ENCODE measurements at regions not wholly inside any gene's neighbourhood (a gene's known extent, or its start where the extent isn't known, plus 50 kb on each side); places are given as distances from the start of the nearest gene placed in this dataset.
A peak's percentile ranks its signal among the peaks of the same experiment; 100 is the strongest.
"Not testable (repeated sequence)": the region's sequence is repeated elsewhere in the genome, so short reads cannot be mapped to it uniquely, and the experiment has no call there.

DNA sequence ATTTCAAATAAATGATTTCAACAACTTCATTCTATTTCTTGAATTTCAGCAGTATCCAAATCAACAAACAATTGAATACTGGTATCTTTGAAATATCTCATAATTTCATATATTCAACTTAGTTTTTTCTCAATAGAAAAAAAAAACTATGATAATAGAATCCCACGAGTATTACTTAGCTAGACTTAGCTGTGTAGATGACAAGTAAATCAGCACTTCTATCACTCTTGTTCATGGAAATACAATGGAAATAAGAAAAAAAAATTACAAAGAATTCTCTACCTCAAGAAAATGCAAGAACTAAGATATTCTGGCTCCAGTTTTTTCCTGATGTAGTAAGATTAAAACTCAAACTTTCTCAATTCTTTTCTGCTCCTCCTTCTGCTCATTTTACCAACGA lies 256.2 kb upstream of the KYNU start:
- DNase-seq, result no peak

- no peak for DNase-seq
These were observed 260.0 kb upstream of the KYNU start for GRCh38 chr2:142617461-142617860.

DNA sequence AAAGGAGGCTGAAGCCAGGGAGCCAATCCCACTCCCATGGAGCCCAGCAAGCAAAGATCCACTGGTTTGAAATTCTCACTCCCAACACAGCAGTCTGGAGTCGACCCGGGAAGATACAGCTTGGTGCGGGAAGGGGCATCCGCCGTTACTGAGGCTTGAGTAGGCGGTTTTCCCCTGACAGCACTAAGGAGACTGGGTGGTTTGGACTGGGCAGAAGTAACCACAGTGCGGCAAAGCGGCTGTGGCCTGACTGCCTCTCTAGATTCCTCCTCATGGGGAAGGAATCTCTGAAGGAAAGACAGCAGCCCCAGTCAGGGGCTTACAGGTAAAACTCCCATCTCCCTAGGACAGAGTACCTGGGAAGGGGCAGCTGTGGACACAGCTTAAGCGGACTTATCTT lies 261.6 kb upstream of the KYNU start:
- DNase-seq, result no peak

GRCh38 chr2:142613193-142613592 lies 264.3 kb upstream of the KYNU start:
- DNase-seq, result not testable (repeated sequence)

DNA sequence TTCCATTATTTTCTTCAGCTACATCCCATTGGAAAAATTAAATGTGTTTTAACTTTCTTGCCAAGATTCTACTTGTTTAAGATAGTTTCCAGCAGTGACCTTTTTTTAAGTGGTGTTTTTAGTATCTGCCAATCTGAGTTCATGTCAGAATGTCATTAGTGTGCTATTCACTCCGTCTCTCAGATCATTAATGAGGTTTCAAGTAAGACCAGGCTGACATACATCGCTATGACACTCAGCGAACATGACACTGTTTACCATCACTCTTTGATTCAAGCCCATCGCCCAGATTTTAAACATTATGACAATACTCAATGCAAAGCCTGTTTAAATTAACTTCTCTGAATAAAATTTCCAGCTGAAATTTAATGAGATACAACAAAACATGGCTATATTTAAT lies 272.0 kb upstream of the KYNU start:
- DNase-seq, result no peak

- peak; percentile 6 for DNase-seq
These were observed 273.7 kb upstream of the KYNU start for GRCh38 chr2:142603759-142604158.

- DNase-seq, result no peak
These were observed 275.0 kb upstream of the KYNU start for GRCh38 chr2:142602418-142602989.

GRCh38 chr2:142601794-142602193 lies 275.7 kb upstream of the KYNU start:
- DNase-seq, result no peak

- no peak for DNase-seq
These were observed 278.0 kb upstream of the KYNU start for GRCh38 chr2:142599504-142599903.

- DNase-seq, result no peak
These were observed 278.6 kb upstream of the KYNU start for GRCh38 chr2:142598846-142599245.

DNA sequence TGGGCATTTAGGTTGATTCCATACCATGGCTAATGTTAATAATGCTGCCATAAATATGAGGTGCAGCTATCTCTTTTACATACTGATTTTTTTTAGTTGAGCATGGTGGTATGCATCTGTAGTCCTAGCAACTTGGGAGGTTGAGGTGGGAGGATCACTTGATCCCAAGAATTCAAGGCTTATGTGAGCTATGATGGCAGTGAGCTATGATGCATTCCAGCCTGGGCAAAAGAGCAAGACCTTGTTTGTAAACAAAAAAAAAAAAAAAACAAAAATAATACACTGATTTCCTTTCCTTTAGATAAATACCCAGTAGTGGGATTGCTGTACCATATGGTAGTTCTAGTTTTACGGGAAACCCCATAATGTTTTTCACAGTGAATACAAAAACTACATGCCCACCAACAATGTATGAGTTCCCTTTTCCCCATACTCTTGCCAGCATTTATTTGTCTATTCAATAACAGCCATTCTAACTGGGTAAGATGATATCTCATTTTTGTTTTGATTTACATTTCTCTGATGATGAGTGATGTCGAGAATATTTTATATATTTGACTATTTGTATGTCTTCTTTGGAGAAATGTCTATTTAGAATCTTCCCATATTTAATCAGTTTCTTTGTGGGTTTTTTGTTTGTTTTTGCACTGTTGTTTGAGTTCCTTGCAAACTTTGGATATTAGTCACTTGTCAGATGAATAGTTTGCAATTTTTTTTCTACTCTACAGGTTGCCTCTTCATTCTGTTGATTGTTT lies 281.0 kb upstream of the KYNU start:
- no peak for DNase-seq

DNA sequence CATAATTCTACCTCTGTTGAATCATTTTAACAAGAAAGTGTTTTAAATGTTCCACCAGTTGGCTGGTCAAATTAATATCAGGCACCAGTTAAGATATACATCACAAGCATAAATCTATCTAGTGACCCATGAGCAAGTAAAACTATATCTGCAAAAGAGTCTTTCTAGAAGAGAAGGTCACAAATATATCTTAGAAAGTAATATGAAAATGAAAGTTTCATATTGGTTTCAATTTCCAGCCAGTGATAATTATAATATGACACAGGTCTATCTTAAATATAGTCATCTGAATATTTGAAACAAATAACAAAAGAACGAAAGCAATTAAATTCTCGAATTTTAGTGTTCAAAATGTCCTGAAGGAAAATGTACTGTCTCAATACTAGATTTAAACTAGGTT lies 282.5 kb upstream of the KYNU start:
- DNase-seq, result no peak

DNA sequence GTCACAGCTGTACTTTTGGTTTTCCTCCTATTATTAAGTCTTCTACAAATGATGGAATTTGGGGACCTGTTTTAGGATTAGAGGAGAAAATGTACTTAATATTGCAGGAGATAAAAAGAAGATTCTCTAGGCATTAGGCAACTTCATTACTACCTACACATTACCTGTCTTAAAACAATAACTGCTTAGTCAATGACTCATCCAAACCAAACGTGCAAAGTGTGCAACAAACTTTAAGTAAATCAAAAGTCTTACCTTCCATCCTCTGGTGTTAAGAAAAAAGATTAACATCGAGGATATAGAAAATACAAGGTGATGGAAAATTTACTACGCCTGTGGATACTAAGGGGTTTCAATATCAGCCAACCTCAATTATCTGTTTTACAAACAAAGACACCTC lies 285.3 kb upstream of the KYNU start:
- DNase-seq, result no peak

DNA sequence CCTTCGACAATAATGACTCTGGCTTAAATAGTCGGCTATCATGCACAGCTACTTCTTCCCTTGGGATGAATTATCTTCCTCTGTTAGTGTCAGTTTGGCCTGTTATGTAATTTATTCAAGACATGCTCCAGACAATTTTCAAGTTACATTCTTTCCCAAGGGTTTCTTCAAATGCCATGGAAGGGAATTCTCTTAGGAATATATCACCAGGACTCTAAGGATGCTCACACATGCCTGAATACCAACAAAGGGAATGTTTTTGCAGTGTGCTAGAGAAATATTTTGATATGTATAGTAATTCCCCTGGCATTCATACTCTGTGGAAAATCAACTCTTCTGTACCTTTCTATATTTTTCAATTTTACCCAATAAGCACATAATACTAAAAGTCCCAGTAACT lies 286.0 kb upstream of the KYNU start:
- no peak for DNase-seq

DNA sequence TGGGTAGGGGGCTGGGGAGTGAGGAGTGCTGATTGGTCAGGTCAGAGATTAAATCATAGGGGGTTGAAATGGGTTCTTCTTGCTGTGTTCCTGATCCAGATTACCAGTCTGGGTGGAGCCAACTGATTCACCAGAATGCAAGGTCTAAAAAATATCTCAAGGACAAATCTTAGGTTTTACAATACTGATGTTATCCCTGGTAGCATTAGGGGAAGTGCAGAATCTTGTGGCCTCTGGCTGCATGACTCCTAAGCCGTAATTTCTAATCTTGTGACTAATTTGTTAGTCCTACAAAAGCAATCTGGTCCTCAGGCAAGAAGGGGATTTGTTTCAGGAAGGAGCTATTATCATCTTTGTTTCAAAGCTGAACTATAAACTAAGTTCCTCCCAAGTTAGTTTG lies 289.2 kb upstream of the KYNU start:
- no peak for DNase-seq

DNA sequence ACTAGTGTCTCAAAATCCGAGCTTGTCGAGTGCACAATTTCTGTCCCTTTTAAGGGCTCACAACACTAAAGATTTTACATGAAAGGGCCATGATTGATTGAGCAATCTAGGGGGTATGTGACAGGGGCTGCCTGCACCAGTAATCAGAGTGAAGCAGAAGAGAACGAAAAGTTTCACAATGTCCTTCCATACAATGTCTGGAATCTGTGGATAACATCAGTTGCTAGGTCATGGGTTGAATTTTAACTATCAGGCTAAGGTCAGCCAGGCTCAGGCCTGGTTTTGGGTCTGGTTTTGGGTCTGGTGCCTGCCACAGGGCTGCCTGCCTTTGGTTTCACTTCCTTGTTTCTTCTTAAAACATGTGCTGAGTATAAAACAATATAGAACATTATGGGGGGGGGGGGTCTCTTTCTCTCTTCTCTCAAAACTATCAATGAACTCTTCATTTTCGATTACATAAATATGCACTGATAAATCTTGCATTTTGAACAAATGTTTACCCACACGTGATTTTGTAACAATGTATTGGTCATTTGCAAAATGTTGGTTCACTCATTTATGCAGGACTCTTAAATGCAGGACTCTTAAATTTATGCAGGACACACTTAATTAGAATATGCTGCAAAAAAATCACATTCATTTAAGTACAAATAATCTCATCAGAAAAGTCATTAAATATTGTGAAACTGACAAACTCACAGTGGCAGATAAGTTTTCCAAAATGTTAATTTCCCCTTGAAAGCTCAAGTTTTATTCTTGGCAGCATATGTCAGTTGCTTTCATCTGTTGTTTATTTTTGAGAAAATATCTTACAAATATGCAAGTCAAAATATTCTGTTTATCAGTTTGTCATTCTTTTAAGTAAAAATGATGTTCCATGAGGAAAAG lies 290.5 kb upstream of the KYNU start:
- no peak for DNase-seq

DNA sequence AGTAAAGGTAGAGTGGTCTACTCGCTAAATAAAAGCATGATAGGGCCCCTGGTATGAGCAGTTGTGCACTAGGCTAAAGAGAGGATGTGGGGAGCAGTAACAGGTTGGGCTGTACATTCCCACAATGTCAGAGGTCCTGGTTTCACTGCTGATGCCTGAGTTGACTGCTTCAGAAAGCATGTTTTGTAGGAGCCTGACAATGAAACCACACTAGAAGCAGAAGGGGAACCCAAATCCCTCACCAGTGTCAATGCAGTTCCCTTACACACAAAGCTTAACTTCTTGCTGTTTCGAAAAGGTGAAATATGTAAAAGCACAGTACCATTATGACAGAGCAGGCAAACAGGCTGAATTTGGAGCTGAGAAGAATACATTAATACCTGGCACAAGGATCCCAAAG lies 291.7 kb upstream of the KYNU start:
- no peak for DNase-seq

DNA sequence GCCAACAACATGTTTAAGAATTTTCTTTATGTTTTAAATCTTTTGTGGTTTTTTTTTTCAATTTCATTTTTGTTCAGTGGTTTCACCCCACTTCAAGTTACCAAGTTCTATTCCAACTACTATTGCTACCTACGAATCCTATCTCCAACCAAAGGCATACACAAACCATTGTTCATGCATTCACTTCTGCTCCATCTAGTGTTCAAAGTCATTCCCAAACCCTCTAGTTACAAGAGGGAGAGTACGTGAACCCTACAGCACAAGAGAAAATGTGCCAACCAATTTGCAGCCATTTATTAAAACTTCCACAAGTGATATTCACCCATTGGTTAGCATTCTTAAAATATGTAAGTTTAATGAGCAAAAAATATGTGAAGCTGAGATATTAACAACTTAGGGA lies 295.1 kb upstream of the KYNU start:
- no peak for DNase-seq

- no peak for DNase-seq
These were observed 296.0 kb upstream of the KYNU start for GRCh38 chr2:142581491-142581890.

DNA sequence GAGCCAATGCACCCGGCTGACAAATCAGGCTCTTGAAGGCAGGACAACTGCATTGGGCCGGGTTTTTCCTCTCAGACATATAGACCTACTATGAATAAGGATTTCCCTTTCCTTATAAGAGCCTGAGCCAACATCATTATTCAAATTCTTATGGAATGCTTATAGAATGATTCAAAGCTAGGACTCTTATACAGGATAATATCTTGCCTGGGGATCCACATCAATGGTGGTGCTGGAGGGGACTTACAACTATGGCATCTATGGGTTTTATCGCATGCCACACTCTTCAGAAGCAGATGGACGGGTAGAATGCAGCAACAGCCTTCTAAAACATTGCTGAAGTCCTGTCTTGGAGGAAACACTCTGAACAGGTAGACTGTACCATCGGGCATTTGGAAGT lies 296.8 kb upstream of the KYNU start:
- no peak for DNase-seq

DNA sequence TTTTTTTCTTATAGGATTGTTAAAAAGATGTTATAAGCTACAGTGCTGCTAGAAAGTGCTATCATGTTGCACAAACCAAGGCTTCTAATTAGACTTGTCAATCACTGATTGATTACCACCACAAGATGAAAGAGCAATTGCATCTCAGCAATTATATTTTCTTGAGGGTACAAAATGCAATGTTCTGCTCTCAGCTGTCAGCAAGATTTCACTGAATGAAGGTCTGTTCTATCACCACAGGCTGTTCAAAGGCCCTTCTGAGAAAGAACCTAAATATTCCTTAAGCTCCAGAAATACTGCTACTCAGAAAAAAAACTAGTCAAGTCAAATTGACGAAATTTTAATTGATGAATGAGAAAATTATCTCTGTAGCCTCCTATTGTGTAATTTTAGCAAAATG lies 301.9 kb upstream of the KYNU start:
- no peak for DNase-seq

DNA sequence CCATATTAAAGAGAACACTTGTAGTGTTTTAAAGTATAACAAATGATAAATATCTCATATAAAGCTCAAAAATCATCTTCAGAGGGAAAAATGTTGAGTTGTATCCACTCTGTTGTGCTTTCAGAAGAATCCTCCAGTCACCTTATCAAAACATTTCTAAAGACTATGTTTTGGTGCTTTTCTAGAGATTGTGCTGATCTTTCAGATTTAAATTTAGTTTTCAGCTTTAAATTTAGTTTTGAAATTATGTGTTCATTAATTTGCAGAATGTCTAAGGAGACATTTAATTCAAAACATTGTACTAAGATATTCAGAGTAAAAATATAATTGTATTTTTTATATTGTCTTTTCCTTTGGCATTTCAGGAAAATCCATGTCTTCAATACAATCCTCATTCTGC lies 303.1 kb upstream of the KYNU start:
- no peak for DNase-seq

DNA sequence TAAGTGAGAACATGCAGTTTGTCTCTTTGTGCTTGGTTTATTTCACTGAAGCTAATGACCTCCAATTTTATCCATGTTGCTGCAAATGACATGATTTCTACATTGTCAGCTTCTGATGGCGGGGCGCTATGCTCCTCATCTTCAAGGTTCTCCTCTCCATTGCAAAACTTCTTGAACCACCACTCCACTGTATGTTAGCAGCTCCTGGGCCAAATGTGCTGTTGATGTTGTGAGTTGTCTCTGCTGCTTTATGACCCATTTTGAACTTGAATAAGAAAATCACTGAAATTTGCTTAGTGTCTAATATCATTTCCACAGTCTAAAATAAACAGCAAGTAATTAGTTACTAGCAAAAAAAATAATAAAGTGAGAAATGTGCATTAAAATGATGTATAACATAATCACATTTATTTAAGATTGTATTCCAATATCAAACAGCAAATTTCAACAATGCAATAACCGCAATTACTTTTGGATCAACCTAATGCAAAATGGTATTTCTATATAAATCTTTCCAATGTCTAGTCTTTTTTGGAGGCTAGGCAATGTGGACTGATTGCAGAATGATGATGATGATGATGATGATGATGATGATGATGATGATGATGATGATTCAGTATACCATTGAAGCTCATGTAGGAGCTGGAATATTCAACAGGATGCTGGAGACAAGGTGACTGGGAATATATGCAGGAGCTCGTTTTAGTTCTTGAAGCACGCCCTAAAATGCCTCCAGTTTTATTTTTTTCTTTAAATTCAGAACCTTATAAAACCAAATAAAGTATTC lies 304.9 kb upstream of the KYNU start:
- DNase-seq, result no peak
